GM12878 (cell line): ENCODE measurements at regions not wholly inside any gene's neighbourhood (a gene's known extent, or its start where the extent isn't known, plus 50 kb on each side); places are given as distances from the start of the nearest gene placed in this dataset.

Experiments used
- ATAC-seq: fragments of 200-7000 bp; cut with Tn5 transposase; 3 replicates; pipeline ENCODE4 v1.9.1; 2020; ENCODE audit warnings: mild to moderate bottlenecking, moderate library complexity
- BruUV-seq: library from RNA; stranded (reverse); fragments of 400-500 nt; replicated peaks from 2 replicates; lab custom pipeline; 2021; lab: Mats Ljungman, UMichigan
- CTCF ChIA-PET: fragments of 300-600 bp; sonication (Branson Sonifier 250); formaldehyde crosslinking; extraction: SDS; loops from one replicate; lab custom pipeline; 2021; ENCODE audit warnings: inconsistent platforms; lab: Yijun Ruan, JAX
- POLR2A ChIA-PET: fragments of 350-600 bp; formaldehyde crosslinking; extraction: SDS; loops from one replicate; lab custom pipeline; 2021; ENCODE audit warnings: inconsistent platforms; lab: Charles Lee
- RAD21 ChIA-PET: fragments of 300-600 bp; sonication (Branson Sonifier 250); formaldehyde crosslinking; loops from one replicate; lab custom pipeline; 2023; ENCODE audit warnings: antibody characterized with exemption; ENCODE audit not compliant: unreplicated experiment; lab: Charles Lee
- SMC1A ChIA-PET: fragments of 300-600 bp; sonication (Branson Sonifier 250); formaldehyde crosslinking; loops from one replicate; lab custom pipeline; 2023; ENCODE audit not compliant: unreplicated experiment, uncharacterized antibody; lab: Charles Lee
- DNase-seq: peaks from one replicate; pipeline ENCODE4 v3.0.0-alpha.2; 2011; ENCODE audit warnings: low read depth, low spot score
- FAIRE-seq: peaks from 3 replicates; lab custom pipeline; 2011; peaks lifted over from hg19 to GRCh38; lab: Jason Lieb, UNC
- H2AFZ ChIP-seq: 2 replicates; pipeline ENCODE4 v1.6.0; 2011; ENCODE audit warnings: low read depth, low read length, control low read depth; ENCODE audit not compliant: control insufficient read depth
- H3K27ac ChIP-seq: 2 replicates; pipeline ENCODE4 v1.5.1; 2011; ENCODE audit warnings: control low read depth; ENCODE audit not compliant: control insufficient read depth, insufficient read depth
- H3K27me3 ChIP-seq, 2 experiments: replicated peaks in 1 of 2; 2 replicates each; pipeline versions ENCODE4 v1.6.0 to v1.6.1; 2011; ENCODE audit warnings: low read length in 1 of 2; ENCODE audit not compliant: control insufficient read depth in 2 of 2, insufficient read depth in 2 of 2
- H3K36me3 ChIP-seq, 2 experiments: 2 replicates each; pipeline ENCODE4 v1.5.1; 2011; ENCODE audit warnings: low read length in 1 of 2; ENCODE audit not compliant: control insufficient read depth in 2 of 2, insufficient read depth in 2 of 2
- H3K4me1 ChIP-seq: 2 replicates; pipeline ENCODE4 v1.6.1; 2011; ENCODE audit warnings: mild to moderate bottlenecking, low read length, moderate library complexity, mixed read lengths; ENCODE audit not compliant: control insufficient read depth, insufficient read depth
- H3K4me2 ChIP-seq: 2 replicates; pipeline ENCODE4 v1.6.0; 2011; ENCODE audit warnings: control low read depth; ENCODE audit not compliant: control insufficient read depth, insufficient read depth
- H3K4me3 ChIP-seq: fragments of 200-600 bp; sonication (generic); 2 replicates; pipeline ENCODE4 v1.5.1; 2016
- H3K79me2 ChIP-seq: 2 replicates; pipeline ENCODE4 v1.6.0; 2011; ENCODE audit warnings: low read length; ENCODE audit not compliant: control insufficient read depth, insufficient read depth
- H3K9ac ChIP-seq: 2 replicates; pipeline ENCODE4 v1.8.0; 2011; ENCODE audit warnings: low read length, control low read depth, mixed read lengths; ENCODE audit not compliant: control insufficient read depth, insufficient read depth
- H3K9me3 ChIP-seq: replicated peaks from 3 replicates; pipeline ENCODE4 v1.5.1; 2011; ENCODE audit warnings: mild to moderate bottlenecking, low read length; ENCODE audit not compliant: control insufficient read depth, insufficient read depth
- H4K20me1 ChIP-seq: 2 replicates; pipeline ENCODE4 v1.6.0; 2011; ENCODE audit not compliant: control insufficient read depth, insufficient read depth
- E2F8 ChIP-seq: fragments of 450-650 bp; IDR thresholded peaks from 2 replicates; pipeline ENCODE4 v1.6.1; 2018; ENCODE audit warnings: mild to moderate bottlenecking, low read depth, moderate library complexity; ENCODE audit not compliant: partially characterized antibody
- FOXK2 ChIP-seq: fragments of 450-650 bp; IDR thresholded peaks from 2 replicates; pipeline ENCODE4 v1.6.1; 2017; ENCODE audit warnings: mild to moderate bottlenecking, moderate library complexity
- HSF1 ChIP-seq: fragments of 150-350 bp; IDR thresholded peaks from 2 replicates; pipeline ENCODE4 v1.6.1; 2014; ENCODE audit warnings: mild to moderate bottlenecking, low read depth, low read length
- IRF4 ChIP-seq: IDR thresholded peaks from 2 replicates; pipeline ENCODE4 v1.6.1; 2011; ENCODE audit warnings: low read depth, low read length
- MEF2B ChIP-seq: fragments of 450-650 bp; IDR thresholded peaks from 2 replicates; pipeline ENCODE4 v1.6.1; 2018; ENCODE audit warnings: mild to moderate bottlenecking, moderate library complexity; ENCODE audit not compliant: partially characterized antibody, poor library complexity, severe bottlenecking
- MTA3 ChIP-seq: IDR thresholded peaks from 2 replicates; pipeline ENCODE4 v1.6.1; 2012; ENCODE audit warnings: low read length, inconsistent platforms, borderline replicate concordance
- NFXL1 ChIP-seq: fragments of 450-650 bp; IDR thresholded peaks from 2 replicates; pipeline ENCODE4 v1.6.1; 2017; ENCODE audit warnings: antibody characterized with exemption, mild to moderate bottlenecking, borderline replicate concordance
- PRDM15 ChIP-seq: fragments of 450-650 bp; formaldehyde crosslinking; IDR thresholded peaks from 2 replicates; pipeline ENCODE4 v1.4.0; 2020; ENCODE audit warnings: mild to moderate bottlenecking, moderate library complexity
- RAD51 ChIP-seq: fragments of 450-650 bp; IDR thresholded peaks from 2 replicates; pipeline ENCODE4 v1.6.1; 2016; ENCODE audit warnings: moderate library complexity, mild to moderate bottlenecking, inconsistent platforms
- TAF1 ChIP-seq: IDR thresholded peaks from 2 replicates; pipeline ENCODE4 v1.6.1; 2011; ENCODE audit warnings: mild to moderate bottlenecking, low read depth, low read length, borderline replicate concordance
- YY1 ChIP-seq: IDR thresholded peaks from 2 replicates; pipeline ENCODE4 v1.6.1; 2011; ENCODE audit warnings: low read depth, mild to moderate bottlenecking, low read length
- ZBTB11 ChIP-seq: fragments of 450-650 bp; formaldehyde crosslinking; IDR thresholded peaks from 2 replicates; pipeline ENCODE4 v1.5.0; 2022; ENCODE audit warnings: mild to moderate bottlenecking, missing genetic modification characterization
- ZNF384 ChIP-seq: IDR thresholded peaks from 2 replicates; pipeline ENCODE4 v1.6.1; 2012; ENCODE audit warnings: low read depth, mild to moderate bottlenecking, low read length, improper control_type of control experiment, borderline replicate concordance
- in situ Hi-C: fragments of 300-500 bp; cut with MboI; formaldehyde crosslinking; loops from 9 replicates; pipeline ENCODE4 v1.14.3; 2018; ENCODE audit warnings: mixed read lengths
- intact Hi-C: fragments of 100-400 bp; cut with micrococcal nuclease; formaldehyde crosslinking; loops from one replicate; pipeline ENCODE4 v1.14.2; 2022; ENCODE audit not compliant: unreplicated experiment

- H3K4me1 ChIP-seq = peaks cover 23% of the 10 kb centered on the region
- DNase-seq = no peak
- RAD21 ChIA-PET = no interaction called here
- no peaks in the 10 kb centered on the region for H4K20me1 ChIP-seq
- BruUV-seq = no TSS peak
- H3K27ac ChIP-seq = no peak overlapping the region
- no peak overlapping the region for H2AFZ ChIP-seq
- no peak overlapping the region for H3K9ac ChIP-seq
- POLR2A ChIA-PET = no interaction called here
- no peaks in the 10 kb centered on the region for H3K27me3 ChIP-seq
- H3K9me3 ChIP-seq = no peaks in the 10 kb centered on the region
- no peak overlapping the region for H3K4me3 ChIP-seq
- ATAC-seq = no peak; the same call in 2 of the 3 replicates
- SMC1A ChIA-PET = interaction anchor here (0.9 kb wide), 1 partner anchor 9 kb away, joined by 4 read pairs; no protein-coding TSS in a partner anchor
- H3K4me2 ChIP-seq = no peak overlapping the region
- in situ Hi-C loops = no loop called here
- FAIRE-seq = no peak
- H3K36me3 ChIP-seq = no peaks in the 10 kb centered on the region
- H3K79me2 ChIP-seq = no peaks in the 10 kb centered on the region
- intact Hi-C loops = no loop called here
- CTCF ChIA-PET = interaction anchor here (1.0 to 1.4 kb wide), 3 partner anchors 9 to 55 kb away, joined by 3 to 4 read pairs (median 4); no protein-coding TSS in a partner anchor
- TF ChIP-seq ZBTB11 (no peak), HSF1 (no peak), MEF2B (no peak), NFXL1 (no peak), E2F8 (no peak), PRDM15 (CRISPR knock-in tag) (no peak), MTA3 (no peak), ZNF384 (no peak), TAF1 (no peak), IRF4 (no peak), RAD51 (no peak), FOXK2 (no peak), YY1 (no peak)
These were observed 254.4 kb downstream of the DLEU7 start for GRCh38 chr13:50589139-50589538.
